ENCODE measurements at regions not wholly inside any gene's neighbourhood (a gene's known extent, or its start where the extent isn't known, plus 50 kb on each side); places are given as distances from the start of the nearest gene placed in this dataset.
"Not testable (repeated sequence)": the region's sequence is repeated elsewhere in the genome, so short reads cannot be mapped to it uniquely, and the experiment has no call there.

GRCh38 chr17:71004413-71004812 is 835.1 kb downstream of the KCNJ2 start:
- DNase-seq: no peak

DNA sequence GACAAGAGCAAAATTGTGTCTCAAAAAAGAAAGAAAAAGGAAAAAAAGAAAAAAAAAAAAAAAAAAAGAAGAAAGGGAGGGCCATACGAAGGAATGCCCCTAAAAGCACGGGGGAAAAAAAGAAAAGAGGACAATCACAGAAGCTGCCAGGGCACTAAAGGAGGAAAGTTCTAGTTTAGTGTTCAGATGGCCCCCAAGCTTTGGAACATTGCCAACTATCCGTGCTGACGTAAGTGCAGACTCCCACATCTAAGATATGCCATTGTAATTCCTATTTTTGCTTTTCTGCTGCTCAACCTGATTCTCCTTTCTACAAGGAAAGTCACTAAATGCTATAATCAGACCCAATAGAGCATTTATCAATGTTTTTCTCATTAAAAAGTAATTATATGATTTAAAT is 842.1 kb downstream of the KCNJ2 start:
- DNase-seq: no peak

GRCh38 chr17:71019699-71020098 is 850.4 kb downstream of the KCNJ2 start:
- no peak for DNase-seq

DNA sequence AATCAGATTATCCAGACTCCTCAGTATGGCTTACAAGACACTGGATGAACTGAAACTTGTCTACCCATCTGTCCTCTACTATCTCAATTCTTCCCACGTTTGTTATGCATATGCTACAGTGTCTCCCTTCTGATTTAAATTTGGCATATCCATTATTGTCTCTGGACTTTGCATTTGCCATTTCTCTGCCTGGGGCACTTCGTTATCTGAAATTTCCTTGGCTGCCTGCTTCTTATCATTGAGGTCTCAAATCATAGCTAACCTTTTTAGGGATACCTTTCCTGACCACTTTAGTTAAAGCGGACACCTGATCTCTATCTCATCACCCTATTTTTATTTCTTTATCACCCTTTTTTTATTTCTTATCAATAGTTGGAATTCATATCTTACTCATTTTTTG is 853.4 kb downstream of the KCNJ2 start:
- no peak for DNase-seq

GRCh38 chr17:71023249-71024030 is 854.1 kb downstream of the KCNJ2 start:
- no peak for DNase-seq

DNA sequence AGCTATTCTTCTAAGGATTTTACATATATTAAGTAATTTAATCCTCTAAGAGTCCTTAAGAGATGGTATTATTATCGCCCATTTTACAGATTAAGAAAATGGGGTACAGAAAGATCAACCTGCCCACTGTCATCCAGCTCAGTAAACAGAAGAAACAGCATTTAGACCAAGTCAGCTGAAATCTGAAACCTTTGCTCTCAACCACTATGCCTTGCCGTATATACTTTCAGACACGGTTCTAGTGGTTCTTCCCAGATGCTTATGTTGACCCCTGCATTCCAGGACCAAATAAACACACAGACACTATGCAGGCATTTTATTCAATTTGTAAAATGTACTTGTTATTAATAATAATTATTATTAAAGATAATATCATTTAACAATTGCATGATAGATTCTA is 854.8 kb downstream of the KCNJ2 start:
- no peak for DNase-seq

DNA sequence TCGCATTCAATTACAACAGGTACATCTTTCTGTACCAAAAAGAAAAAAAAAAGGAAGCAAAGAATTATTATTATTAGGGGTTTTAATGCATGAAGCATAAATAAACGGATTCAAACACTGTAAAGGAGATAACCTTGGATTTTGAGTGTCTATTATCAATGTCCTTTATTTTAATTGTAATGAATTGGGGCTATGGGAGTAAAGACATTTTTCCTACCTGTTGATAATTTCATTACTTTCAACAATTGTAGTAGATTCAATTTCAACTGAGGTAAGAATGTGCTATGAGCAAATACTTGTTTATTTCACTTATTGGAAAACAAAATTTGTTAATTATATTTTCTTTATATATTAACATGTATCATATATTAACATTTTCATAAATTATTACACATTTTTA is 855.6 kb downstream of the KCNJ2 start:
- DNase-seq: no peak

DNA sequence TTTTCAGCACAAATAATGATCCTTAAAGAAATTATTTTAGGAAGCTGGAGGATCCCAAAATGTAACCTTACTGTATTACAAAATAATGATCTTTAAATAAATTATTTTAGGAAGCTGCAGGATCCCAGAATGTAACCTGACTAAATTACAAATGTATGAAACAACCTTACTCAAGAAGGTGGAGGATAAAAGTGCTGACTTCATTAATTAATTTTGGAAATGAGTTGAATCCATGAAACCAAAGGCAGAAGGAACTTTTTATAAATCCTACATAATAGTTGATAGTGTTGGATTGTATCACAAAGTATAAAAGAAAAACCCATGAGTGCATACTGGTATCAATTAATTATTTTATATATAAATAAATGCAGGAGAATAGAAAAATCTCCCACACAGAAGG is 859.9 kb downstream of the KCNJ2 start:
- DNase-seq: no peak

- DNase-seq: not testable (repeated sequence)
These were observed 862.0 kb downstream of the KCNJ2 start for GRCh38 chr17:71031286-71031685.

GRCh38 chr17:71032746-71033273 is 863.5 kb downstream of the KCNJ2 start:
- no peak for DNase-seq

- no peak for DNase-seq
These were observed 864.0 kb downstream of the KCNJ2 start for GRCh38 chr17:71033336-71033735.

DNA sequence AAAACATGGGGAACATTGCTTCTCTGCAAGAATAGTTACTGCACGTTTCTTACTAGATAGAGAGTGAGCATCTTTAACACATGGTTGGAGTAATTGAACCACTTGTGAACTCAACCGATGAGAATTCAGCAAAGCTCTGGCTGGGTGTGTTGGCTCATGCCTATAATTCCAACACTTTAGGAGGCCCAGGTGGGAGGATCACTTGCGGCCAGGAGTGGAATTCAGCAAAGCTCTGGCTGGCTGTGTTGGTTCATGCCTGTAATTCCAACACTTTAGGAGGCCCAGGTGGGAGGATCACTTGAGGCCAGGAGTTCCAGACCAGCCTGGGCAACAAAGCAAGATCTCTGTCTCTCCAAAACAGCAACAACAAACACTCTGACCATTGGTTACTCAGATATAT is 865.9 kb downstream of the KCNJ2 start:
- DNase-seq: no peak

DNA sequence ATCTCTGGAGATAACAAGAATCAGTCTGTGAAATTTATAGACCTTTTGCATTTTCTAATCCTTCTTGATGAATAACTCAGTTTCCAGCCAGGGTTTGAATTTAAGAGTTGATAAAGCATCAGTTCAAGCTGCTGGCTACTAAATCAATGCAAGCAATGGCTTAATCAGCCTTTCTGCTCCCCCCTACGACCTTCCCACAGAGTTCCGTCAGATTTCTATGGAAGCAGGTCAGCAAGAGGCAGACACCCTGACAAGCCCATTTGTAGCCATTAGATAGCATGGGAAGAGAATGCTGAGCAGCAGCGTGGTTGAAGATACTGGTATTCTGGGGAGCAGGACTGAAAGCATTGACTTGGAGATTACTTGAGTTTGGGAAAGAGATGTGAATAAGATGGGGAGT is 868.1 kb downstream of the KCNJ2 start:
- DNase-seq: no peak

- DNase-seq: no peak
These were observed 870.1 kb downstream of the KCNJ2 start for GRCh38 chr17:71039391-71039790.

DNA sequence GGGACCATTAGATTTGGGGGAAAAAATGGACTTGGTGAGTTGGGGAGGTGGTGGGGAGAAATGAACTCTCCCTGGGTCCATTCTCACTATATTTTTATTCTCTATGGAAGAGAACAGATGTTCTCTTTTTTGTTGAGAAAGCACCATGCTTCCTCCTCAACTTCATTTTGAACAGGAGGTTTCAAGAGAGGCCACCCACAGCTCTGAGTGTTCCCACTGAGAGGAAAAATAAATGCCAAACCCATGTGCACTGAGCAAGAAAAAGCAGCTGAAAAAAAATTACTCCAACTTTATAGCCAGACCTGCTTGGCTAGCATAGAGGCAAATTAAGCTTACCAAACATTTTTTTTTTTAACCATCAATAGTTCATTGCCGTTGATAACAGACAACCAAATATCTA is 883.6 kb downstream of the KCNJ2 start:
- no peak for DNase-seq

GRCh38 chr17:71055128-71055527 is 885.8 kb downstream of the KCNJ2 start:
- no peak for DNase-seq

DNA sequence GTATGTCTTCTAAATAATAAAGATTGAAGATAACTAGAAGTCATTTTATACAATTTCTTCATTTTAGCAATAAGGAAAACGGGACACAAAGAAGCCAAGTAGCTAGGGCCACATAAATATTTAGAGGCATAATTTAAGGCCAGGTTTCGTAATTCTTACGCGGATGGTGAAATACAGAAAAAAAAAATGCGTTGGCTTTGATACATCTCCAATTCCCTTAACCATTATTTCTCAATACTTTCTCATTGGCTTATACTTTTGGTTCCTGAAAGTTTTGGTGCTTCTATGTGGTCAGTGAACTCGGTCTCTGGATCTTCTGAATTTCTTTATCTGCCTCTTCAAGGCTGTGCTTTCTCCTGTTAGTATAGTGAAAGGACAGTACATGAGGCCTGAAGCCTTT is 888.1 kb downstream of the KCNJ2 start:
- DNase-seq: peak; percentile 31 to 32

GRCh38 chr17:71057938-71058337 is 888.6 kb downstream of the KCNJ2 start:
- DNase-seq: no peak

DNA sequence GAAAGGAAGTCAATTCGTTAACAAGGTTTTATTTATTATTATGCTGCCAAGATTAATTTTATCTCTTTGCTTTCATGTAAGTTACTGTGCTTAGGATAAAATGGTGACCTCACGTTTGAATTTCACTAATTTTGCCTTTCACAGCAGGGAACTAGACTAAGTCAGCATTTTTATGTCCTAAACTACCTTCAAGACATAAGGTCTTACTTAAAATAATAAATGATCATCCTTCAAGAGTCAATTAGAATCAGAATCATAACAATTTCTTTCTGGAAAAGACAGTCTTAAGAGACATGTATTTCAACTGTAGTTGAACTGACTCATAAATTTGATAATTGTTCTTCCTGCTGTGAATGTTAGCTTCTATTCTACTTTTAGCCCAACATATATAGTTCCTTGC is 893.8 kb downstream of the KCNJ2 start:
- no peak for DNase-seq

DNA sequence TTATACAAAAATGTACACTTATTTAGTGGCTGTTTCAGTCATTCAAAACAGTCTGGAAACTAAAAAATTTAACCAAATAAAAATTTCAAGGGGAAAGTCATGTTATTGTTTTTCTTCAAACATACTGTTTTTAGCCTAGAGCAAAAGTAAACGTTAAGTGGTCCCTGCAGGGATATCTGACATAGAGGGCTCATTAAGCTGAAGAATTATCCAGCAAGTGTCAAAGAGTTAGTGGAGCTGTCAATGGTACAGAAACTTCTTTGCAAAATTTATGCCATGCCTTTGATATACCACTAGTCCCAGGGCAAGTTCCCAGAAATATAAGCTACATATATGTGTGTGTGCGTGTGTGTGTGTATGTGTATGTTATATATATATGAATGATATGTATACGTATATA is 894.2 kb downstream of the KCNJ2 start:
- DNase-seq: no peak

- DNase-seq: no peak
These were observed 898.5 kb downstream of the KCNJ2 start for GRCh38 chr17:71067669-71068407.

DNA sequence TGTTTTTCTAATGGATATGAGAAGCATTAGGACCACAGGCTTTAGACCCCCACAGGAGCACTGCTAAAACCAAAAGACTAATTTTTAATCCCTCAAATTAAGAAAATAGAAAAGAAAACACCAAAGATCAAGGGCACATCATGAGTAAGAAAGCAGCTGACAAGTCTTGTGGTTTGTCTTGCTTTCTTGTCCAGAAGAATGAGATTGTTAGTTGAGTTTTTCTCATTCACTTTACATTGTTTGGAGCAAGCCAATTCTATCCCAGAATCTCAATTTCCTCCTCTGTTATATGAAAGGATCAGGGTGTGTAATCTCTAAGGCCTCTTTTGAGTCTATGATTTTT is 899.0 kb downstream of the KCNJ2 start:
- DNase-seq: no peak

GRCh38 chr17:71071041-71071440 is 901.7 kb downstream of the KCNJ2 start:
- DNase-seq: no peak

Measured in right lung (tissue), 2 donors.